HG03342 (cell line): ENCODE measurements at regions not wholly inside any gene's neighbourhood (a gene's known extent, or its start where the extent isn't known, plus 50 kb on each side); places are given as distances from the start of the nearest gene placed in this dataset.

Experiments
- ATAC-seq: cut with Tn5 transposase; IDR thresholded peaks from one replicate; pipeline ENCODE4 v1.9.1; 2021; ENCODE audit warnings: mild to moderate bottlenecking, moderate library complexity; ENCODE audit not compliant: unreplicated experiment

DNA sequence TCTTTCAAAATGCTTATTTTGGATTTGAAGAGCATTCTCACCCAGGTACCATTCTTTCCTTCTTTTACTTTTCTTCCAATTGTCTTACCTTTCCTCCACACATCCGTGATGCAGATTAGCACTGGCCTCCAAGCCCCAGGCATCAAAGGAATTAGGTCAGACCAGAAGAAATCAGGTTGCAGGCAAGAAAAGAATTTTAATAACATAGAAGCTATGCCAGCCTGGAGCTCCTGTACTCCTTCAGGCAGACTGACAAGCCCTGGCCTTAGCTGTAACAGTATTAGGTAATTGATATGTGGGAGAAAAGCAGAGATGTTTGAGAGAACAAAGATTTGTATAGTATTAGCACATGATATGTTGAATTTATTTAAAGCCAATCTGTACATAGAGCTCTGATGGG, 390.4 kb upstream of the ADGRL2 start:
- no peak for ATAC-seq

DNA sequence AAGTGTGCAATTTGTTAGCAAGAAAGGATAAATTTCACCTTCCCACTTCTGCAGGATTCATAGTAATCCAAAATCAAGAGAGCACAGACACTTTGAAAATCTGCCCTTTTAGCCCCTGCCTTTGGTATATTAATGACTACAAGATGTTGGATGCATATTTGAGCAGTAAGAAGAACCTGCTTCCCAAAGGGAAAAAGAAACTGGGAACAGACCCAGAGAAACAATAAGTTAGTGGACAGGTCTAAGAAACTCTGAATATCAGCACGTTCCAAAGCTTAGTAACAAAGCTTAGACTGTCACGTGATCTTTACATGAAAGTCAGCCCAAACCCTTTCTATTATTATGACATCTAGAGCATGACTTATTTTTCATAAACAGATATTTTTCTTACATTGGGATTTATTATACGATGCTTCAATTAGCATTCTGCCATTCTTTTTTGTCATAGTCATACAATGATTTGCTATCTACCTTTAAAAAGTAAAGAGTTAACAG, 390.9 kb upstream of the ADGRL2 start:
- no peak for ATAC-seq

GRCh38 chr1:81409262-81409661, 391.5 kb upstream of the ADGRL2 start:
- no peak for ATAC-seq

DNA sequence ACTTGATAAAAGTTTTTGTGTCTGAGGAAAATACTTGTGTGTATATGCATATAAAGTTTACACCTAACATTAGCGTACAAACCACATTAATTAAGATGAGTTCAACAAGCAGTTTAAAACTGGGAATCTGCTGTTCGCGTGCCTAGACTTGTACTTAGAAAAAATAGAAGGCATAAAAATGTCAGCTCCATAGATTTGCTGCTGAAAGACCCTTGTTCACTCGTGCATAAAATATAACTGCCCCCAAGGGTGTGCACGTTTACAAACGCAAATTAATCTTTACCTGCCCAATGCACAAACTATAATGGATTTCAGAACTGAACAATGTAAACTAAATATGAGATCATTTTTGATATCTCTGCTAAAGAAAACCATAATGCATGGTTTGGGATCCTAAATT, 392.3 kb upstream of the ADGRL2 start:
- ATAC-seq: no peak

- no peak for ATAC-seq
Observed at GRCh38 chr1:81407000-81407821, 393.5 kb upstream of the ADGRL2 start.

GRCh38 chr1:81406292-81406999, 394.3 kb upstream of the ADGRL2 start:
- no peak for ATAC-seq

DNA sequence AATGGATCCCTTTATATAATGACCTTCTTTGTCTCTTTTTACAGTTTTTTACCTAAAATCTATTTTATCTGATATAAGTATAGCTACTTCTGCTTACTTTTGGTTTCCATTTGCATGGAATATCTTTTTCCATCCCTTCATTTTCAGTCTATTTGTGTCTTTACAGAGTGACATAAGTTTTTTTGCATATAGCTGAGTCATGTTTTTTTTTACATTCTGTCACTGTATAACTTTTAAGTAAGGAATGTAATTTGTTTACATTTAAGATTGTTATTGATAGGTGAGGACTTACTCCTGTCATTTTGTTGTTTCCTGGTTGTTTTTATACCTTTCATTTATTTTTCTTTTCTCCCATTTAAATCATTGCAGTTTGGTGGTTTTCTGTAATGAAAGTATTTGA, 402.7 kb upstream of the ADGRL2 start:
- no peak for ATAC-seq

DNA sequence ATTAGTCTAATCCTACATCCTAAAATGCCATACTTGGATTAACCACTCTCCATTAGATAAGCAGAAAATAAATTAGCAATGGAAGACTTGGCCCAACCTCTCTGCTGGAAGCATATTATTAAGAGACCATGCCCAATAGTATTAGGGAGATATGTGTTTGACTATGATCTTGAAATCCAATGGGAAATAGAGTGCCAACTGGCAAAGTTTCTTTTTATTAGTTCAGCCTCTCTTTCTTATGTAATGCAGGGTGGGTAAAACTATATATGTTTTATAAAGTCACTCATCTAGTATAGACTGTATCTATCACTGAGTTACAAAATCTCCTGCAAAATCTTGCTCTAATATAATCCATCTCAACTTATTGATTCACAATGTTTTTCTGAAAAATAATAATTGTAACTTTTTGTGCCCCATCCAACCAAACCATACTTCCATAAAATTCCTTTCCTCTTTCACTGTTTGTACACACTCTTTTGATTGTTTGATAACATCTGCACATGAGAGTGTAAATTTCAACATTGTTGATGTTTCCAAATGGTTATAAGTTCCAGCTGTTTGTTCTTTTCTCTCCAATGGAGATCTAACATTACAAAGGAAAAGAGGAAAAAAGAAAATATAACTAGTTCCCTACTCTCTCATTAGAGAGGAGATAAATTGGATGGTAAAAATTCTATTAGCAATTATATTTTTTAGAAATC, 408.1 kb upstream of the ADGRL2 start:
- no peak for ATAC-seq

- ATAC-seq: no peak
Observed at GRCh38 chr1:81391125-81391828, 409.5 kb upstream of the ADGRL2 start.

GRCh38 chr1:81388435-81388834, 412.3 kb upstream of the ADGRL2 start:
- ATAC-seq: no peak

DNA sequence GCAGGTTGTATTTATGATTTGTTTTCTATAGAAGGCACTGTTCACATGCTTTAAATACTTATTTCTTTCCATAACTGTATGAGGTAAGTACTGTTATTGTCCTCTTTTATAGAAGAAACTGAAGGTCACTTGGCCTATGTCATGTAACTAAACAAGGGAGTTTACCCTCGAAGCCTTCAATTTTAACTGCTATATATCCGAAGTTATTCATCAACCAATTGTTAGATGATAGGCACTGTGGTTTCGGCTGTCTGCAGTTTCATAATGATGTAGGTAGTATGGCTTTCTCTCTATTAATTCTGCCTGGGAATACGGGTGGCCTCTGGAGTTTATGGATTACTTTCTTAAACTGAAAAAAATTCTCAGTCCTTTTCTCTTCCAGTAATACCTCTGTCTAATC, 413.3 kb upstream of the ADGRL2 start:
- ATAC-seq: no peak

DNA sequence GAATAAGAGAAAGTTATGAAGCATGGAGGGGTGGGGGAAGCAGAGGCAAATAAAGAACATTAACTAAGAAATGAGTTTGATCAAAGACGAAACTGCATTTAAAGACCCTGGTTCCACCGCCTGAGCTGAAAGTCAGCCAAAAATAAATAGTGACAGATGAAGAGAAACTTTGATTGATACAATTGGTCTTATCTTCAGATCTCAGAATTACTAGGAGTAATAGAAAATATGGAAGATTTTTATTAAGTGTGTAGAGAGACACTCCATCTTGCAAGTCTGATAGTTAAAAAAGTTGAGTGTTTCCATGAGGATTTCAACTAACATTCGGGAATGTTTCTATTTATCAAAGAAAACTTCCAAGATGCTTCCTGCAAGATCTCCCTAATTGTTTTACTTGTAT, 418.2 kb upstream of the ADGRL2 start:
- ATAC-seq: no peak

DNA sequence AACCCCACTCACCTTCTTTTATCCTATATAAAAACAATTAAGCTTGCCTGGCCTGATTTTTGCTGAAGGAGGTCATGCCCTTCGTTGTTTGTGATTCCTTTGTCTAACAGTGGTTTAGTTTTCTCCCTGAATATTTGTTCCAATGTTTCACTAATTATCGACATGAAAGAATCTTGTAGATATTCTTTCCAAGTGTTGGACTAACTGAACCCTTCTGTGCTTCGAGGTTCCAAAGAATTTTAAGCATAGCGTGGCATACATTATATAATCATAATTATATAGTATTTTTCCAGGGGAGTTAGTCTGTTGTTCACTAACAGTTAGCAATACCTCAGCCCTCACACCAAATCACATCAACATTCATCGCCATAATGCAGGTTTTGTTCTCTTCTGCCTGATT, 418.9 kb upstream of the ADGRL2 start:
- no peak for ATAC-seq

DNA sequence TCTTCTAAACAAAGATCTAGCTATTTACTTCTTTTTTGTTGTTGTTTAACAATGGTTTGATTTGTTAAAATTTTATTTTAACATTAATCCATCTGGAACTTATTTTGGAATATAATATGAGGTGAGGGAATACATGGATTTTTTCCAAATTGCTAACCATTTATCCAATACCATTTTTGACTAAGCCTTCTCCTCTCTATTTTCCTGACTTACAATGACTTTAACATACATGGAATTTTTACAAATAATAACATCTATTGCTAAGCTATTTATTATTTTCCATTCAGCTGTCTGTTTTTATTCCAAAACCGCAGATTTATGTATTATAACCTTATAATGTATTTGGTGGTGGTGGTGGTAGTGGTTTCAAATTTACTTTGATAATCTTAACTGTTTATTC, 420.3 kb upstream of the ADGRL2 start:
- ATAC-seq: no peak

GRCh38 chr1:81379430-81379829, 421.3 kb upstream of the ADGRL2 start:
- no peak for ATAC-seq

DNA sequence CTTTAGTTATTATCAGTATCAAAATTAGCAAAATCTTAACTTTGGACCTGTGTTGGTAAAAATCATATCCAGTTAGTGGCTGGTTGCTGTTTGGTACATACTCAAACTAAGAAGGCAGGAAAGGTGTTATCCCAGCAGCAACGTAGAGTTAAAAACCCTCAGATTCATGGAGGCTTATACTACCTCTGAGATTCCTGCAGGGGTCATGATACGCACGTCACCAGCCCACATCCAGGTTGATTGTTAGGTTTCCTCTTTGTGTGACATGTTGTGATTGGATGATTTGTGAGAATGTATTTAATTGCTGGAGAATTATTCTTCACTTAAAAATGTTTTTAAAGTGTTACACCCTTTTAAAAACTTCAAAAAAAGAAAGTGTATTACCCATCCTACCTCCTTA, 423.3 kb upstream of the ADGRL2 start:
- no peak for ATAC-seq

DNA sequence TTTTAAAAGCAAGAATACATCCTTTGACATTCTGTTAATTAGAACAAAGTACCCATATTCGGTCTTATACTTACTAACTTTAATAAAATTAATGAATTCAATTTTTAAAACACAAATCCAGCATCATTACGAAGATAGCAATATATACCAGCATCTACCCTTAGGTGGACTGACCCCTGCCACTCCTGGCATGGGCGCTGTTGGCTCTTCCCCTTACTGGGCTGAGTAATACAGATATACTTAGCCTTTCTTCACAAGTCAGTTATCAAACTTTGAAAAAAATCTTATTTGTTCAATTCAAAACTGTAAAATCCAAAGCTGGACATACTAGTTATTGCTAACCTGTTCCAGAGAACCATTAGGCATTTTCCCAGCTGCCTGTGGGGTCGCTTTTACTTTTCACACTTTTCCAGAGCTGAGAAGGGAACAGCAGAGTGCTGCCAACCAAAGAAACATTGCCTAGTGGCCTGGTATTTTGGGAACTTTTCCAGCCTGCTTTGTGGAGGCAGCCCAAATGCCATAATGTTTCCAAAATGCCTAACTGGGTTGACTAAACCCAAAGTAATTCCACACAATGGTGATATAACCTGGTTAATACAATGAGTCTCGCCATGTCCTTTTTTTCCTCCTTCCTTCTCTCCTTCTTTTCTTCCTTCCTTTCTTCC, 424.7 kb upstream of the ADGRL2 start:
- no peak for ATAC-seq

GRCh38 chr1:81374481-81374880, 426.3 kb upstream of the ADGRL2 start:
- no peak for ATAC-seq

DNA sequence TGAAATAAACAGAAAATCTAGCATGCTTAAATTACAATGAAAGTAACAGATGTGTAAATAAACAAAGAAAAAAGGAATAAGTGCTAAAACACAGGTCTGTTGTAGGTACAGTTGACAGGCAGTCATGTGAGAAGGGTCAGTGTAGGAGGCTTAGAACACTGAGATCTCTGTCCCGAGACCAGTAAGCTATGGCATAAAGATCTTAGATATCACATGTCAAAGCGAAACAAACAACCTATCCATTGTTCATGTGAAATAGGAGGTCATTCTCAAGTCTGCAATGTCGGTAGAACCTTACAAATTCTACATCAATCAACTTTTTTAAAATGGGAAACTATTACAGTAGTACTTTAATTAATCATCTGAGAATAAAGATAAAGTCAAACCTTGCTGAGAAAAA, 428.9 kb upstream of the ADGRL2 start:
- ATAC-seq: no peak

DNA sequence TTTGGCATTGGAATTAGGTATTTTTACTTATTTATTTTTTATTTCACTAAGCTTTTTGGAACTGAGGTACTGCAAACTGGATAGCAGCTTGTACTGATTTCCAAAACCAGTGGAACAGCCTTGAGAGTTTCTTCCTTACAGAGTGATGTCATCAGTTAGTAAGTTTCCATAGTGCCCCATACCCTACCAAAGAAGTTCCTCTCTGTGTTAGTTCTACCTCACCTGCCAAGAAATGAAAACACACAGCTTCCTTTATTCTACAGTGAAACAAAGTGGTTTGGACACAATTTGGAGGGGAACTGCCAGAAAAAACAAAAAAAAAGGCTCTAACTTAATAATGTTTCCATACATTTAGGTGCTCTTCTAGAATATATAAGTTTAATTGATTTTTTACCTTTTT, 430.9 kb upstream of the ADGRL2 start:
- ATAC-seq: no peak

DNA sequence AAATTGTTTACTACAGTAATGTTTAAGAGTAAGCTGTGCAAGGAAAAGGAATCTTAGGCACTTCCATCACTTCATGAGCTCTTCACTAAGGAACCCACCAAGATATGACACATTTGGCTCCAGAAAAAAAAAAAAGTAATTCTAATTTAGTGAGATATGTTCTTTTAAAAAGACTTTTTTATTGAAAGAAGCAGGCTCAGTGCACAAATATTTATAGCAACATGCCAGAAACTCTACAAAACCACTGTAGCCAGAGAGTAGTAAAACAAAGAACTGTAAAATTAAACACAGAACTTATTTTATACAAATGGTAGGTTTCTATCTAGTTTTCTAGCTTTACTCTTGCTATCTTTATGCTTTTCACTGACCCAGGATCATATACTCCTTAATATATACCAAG, 434.6 kb upstream of the ADGRL2 start:
- ATAC-seq: no peak
